HPDE6-E6E7 (cell line): ENCODE measurements at regions not wholly inside any gene's neighbourhood (a gene's known extent, or its start where the extent isn't known, plus 50 kb on each side); places are given as distances from the start of the nearest gene placed in this dataset.
"Not testable (repeated sequence)": the region's sequence is repeated elsewhere in the genome, so short reads cannot be mapped to it uniquely, and the experiment has no call there.

Experiments used
- DNase-seq: peaks from one replicate; pipeline ENCODE4 v3.0.0; 2011; ENCODE audit warnings: missing footprints; ENCODE audit errors: extremely low spot score

GRCh38 chr6:106884576-106884975 is 90.0 kb downstream of the CD24 start:
- DNase-seq: no peak

GRCh38 chr6:106883808-106884262 is 90.7 kb downstream of the CD24 start:
- no peak for DNase-seq

- DNase-seq: no peak
Observed at GRCh38 chr6:106882601-106883518, 91.7 kb downstream of the CD24 start.

- no peak for DNase-seq
Observed at GRCh38 chr6:106882138-106882537, 92.4 kb downstream of the CD24 start.

- no peak for DNase-seq
Observed at GRCh38 chr6:106880952-106881351, 93.6 kb downstream of the CD24 start.

GRCh38 chr6:106875782-106876321 is 98.7 kb downstream of the CD24 start:
- no peak for DNase-seq

GRCh38 chr6:106874481-106874880 is 100.0 kb downstream of the CD24 start:
- DNase-seq: no peak

- DNase-seq: peak; percentile 38
Observed at GRCh38 chr6:106872049-106872448, 102.5 kb downstream of the CD24 start.

- DNase-seq: no peak
Observed at GRCh38 chr6:106870824-106871717, 103.5 kb downstream of the CD24 start.

GRCh38 chr6:106870069-106870468 is 104.5 kb downstream of the CD24 start:
- DNase-seq: peak; percentile 74

GRCh38 chr6:106869203-106869602 is 105.3 kb downstream of the CD24 start:
- no peak for DNase-seq

GRCh38 chr6:106866875-106867658 is 107.5 kb downstream of the CD24 start:
- no peak for DNase-seq

- no peak for DNase-seq
Observed at GRCh38 chr6:106862858-106863257, 111.7 kb downstream of the CD24 start.

- no peak for DNase-seq
Observed at GRCh38 chr6:106860940-106861339, 113.6 kb downstream of the CD24 start.

GRCh38 chr6:106858653-106859092 is 115.9 kb downstream of the CD24 start:
- DNase-seq: no peak

- no peak for DNase-seq
Observed at GRCh38 chr6:106857771-106858652, 116.5 kb downstream of the CD24 start.

GRCh38 chr6:106857310-106857709 is 117.2 kb downstream of the CD24 start:
- not testable (repeated sequence) for DNase-seq

- DNase-seq: no peak
Observed at GRCh38 chr6:106856227-106856874, 118.2 kb downstream of the CD24 start.

- DNase-seq: no peak
Observed at GRCh38 chr6:106855117-106855516, 119.4 kb downstream of the CD24 start.
